ENCODE measurements at regions not wholly inside any gene's neighbourhood (a gene's known extent, or its start where the extent isn't known, plus 50 kb on each side); places are given as distances from the start of the nearest gene placed in this dataset.

GRCh38 chr1:245014247-245015029 lies 140.3 kb upstream of the KIF26B start:
- POLR2A ChIA-PET, result no interaction called here
- DNase-seq (ENCODE audit: extremely low spot score), result no peak
- no peak for TF ChIP-seq NFRKB (IDR thresholded peaks at IDR 0.05)
- no peak for TF ChIP-seq FOXA1 (IDR thresholded peaks at IDR 0.05)
- no peak for TF ChIP-seq ZNF384 (IDR thresholded peaks at IDR 0.05)
- TF ChIP-seq SP1 (IDR thresholded peaks at IDR 0.05), result no peak
- no peak for TF ChIP-seq FOXM1 (IDR thresholded peaks at IDR 0.05; ENCODE audit: borderline replicate concordance)
- TF ChIP-seq CTBP1 (IDR thresholded peaks at IDR 0.05; ENCODE audit: borderline replicate concordance), result no peak
- TF ChIP-seq TARDBP (IDR thresholded peaks at IDR 0.05), result no peak
- no peak for TF ChIP-seq ARNT (IDR thresholded peaks at IDR 0.05)
- TF ChIP-seq BHLHE40 (IDR thresholded peaks at IDR 0.05; ENCODE audit: borderline replicate concordance), result no peak
- no peak for TF ChIP-seq HDGF (IDR thresholded peaks at IDR 0.05; ENCODE audit: borderline replicate concordance)
- TF ChIP-seq ELF4 (IDR thresholded peaks at IDR 0.05), result no peak
- no peak for TF ChIP-seq L3MBTL2 (conservative IDR thresholded peaks at IDR 0.05)
- TF ChIP-seq SUZ12 (IDR thresholded peaks at IDR 0.05), result no peak
- TF ChIP-seq FOXK2 (IDR thresholded peaks at IDR 0.05), result no peak
- no peak for TF ChIP-seq PKNOX1 (IDR thresholded peaks at IDR 0.05)
- no peak for TF ChIP-seq LEF1 (IDR thresholded peaks at IDR 0.05; ENCODE audit: borderline replicate concordance)
- CTCF ChIA-PET, result interaction anchor here (0.6 to 1.4 kb wide), 2 partner anchors 213 to 219 kb away, joined by 3 to 7 read pairs; no protein-coding TSS in a partner anchor

- ChIA-PET POLR2A (no interaction called here), CTCF (interaction anchor here (0.5 to 0.6 kb wide), 2 partner anchors 31 to 57 kb away, joined by 3 to 6 read pairs; no protein-coding TSS in a partner anchor)
- TF ChIP-seq NFRKB (IDR thresholded peaks at IDR 0.05), result no peak
- TF ChIP-seq FOXM1 (IDR thresholded peaks at IDR 0.05; ENCODE audit: borderline replicate concordance), result no peak
- no peak for TF ChIP-seq FOXK2 (IDR thresholded peaks at IDR 0.05)
- TF ChIP-seq CTBP1 (IDR thresholded peaks at IDR 0.05; ENCODE audit: borderline replicate concordance), result no peak
- no peak for TF ChIP-seq ARNT (IDR thresholded peaks at IDR 0.05)
- no peak for TF ChIP-seq SUZ12 (IDR thresholded peaks at IDR 0.05)
- TF ChIP-seq L3MBTL2 (conservative IDR thresholded peaks at IDR 0.05), result no peak
- TF ChIP-seq FOXA1 (IDR thresholded peaks at IDR 0.05), result no peak
- no peak for TF ChIP-seq PKNOX1 (IDR thresholded peaks at IDR 0.05)
- TF ChIP-seq SP1 (IDR thresholded peaks at IDR 0.05), result no peak
- no peak for TF ChIP-seq LEF1 (IDR thresholded peaks at IDR 0.05; ENCODE audit: borderline replicate concordance)
- TF ChIP-seq BHLHE40 (IDR thresholded peaks at IDR 0.05; ENCODE audit: borderline replicate concordance), result no peak
- TF ChIP-seq ZNF384 (IDR thresholded peaks at IDR 0.05), result no peak
- TF ChIP-seq TARDBP (IDR thresholded peaks at IDR 0.05), result no peak
- DNase-seq (ENCODE audit: extremely low spot score), result no peak
Observed at GRCh38 chr1:245010018-245010614, 144.7 kb upstream of the KIF26B start.

GRCh38 chr1:245008761-245009160 lies 144.4 kb upstream of the HNRNPU start:
- TF ChIP-seq TARDBP (IDR thresholded peaks at IDR 0.05), result no peak
- POLR2A ChIA-PET, result interaction anchor here (0.9 to 1.9 kb wide), 2 partner anchors 38 to 145 kb away, joined by 3 to 7 read pairs; partner anchors contain the start of gene HNRNPU

GRCh38 chr1:245007852-245008251 lies 143.5 kb upstream of the HNRNPU start:
- no peak for TF ChIP-seq CTBP1 (IDR thresholded peaks at IDR 0.05; ENCODE audit: borderline replicate concordance)
- TF ChIP-seq BHLHE40 (IDR thresholded peaks at IDR 0.05; ENCODE audit: borderline replicate concordance), result no peak
- TF ChIP-seq SP1 (IDR thresholded peaks at IDR 0.05), result no peak
- no peak for TF ChIP-seq FOXA1 (IDR thresholded peaks at IDR 0.05)
- peak; percentile 47; the same call in 1 of the 2 replicates for TF ChIP-seq L3MBTL2 (conservative IDR thresholded peaks at IDR 0.05)
- ChIA-PET POLR2A (interaction anchor here (0.9 to 1.9 kb wide), 2 partner anchors 37 to 144 kb away, joined by 3 to 7 read pairs; partner anchors contain the start of gene HNRNPU), CTCF (interaction anchor here (0.6 to 1.8 kb wide), 4 partner anchors 17 to 562 kb away, joined by 5 to 8 read pairs (median 6); no protein-coding TSS in a partner anchor)
- DNase-seq (ENCODE audit: extremely low spot score), result no peak

More at GRCh38 chr1:245008761-245009160, 144.4 kb upstream of the HNRNPU start:
- DNase-seq (ENCODE audit: extremely low spot score), result no peak
- CTCF ChIA-PET, result interaction anchor here (1.8 kb wide), 1 partner anchor 34 kb away, joined by 8 read pairs; no protein-coding TSS in a partner anchor

- TF ChIP-seq SUZ12 (IDR thresholded peaks at IDR 0.05) (no peak), L3MBTL2 (conservative IDR thresholded peaks at IDR 0.05) (no peak), ZNF384 (IDR thresholded peaks at IDR 0.05) (no peak), NFRKB (IDR thresholded peaks at IDR 0.05) (no peak), HDGF (IDR thresholded peaks at IDR 0.05; ENCODE audit: borderline replicate concordance) (no peak), BHLHE40 (IDR thresholded peaks at IDR 0.05; ENCODE audit: borderline replicate concordance) (no peak), TARDBP (IDR thresholded peaks at IDR 0.05) (no peak), FOXA1 (IDR thresholded peaks at IDR 0.05) (no peak), SP1 (IDR thresholded peaks at IDR 0.05) (no peak)
- no peak for DNase-seq (ENCODE audit: extremely low spot score)
- CTCF ChIA-PET, result interaction anchor here (1.0 kb wide), 1 partner anchor 202 kb away, joined by 3 read pairs; no protein-coding TSS in a partner anchor
- POLR2A ChIA-PET, result no interaction called here
Observed at GRCh38 chr1:245003246-245003645, 138.9 kb upstream of the HNRNPU start.

GRCh38 chr1:245001252-245001651 lies 136.9 kb upstream of the HNRNPU start:
- TF ChIP-seq TARDBP (IDR thresholded peaks at IDR 0.05) (no peak), HDGF (IDR thresholded peaks at IDR 0.05; ENCODE audit: borderline replicate concordance) (no peak), FOXK2 (IDR thresholded peaks at IDR 0.05) (no peak), FOXA1 (IDR thresholded peaks at IDR 0.05) (no peak), ARNT (IDR thresholded peaks at IDR 0.05) (no peak), NFRKB (IDR thresholded peaks at IDR 0.05) (no peak), ELF4 (IDR thresholded peaks at IDR 0.05) (no peak), PKNOX1 (IDR thresholded peaks at IDR 0.05) (no peak), LEF1 (IDR thresholded peaks at IDR 0.05; ENCODE audit: borderline replicate concordance) (no peak), ZNF384 (IDR thresholded peaks at IDR 0.05) (no peak), L3MBTL2 (conservative IDR thresholded peaks at IDR 0.05) (no peak), SP1 (IDR thresholded peaks at IDR 0.05) (no peak)
- POLR2A ChIA-PET, result interaction anchor here (0.6 kb wide), 1 partner anchor 146 kb away, joined by 3 read pairs; no protein-coding TSS in a partner anchor
- no peak for DNase-seq (ENCODE audit: extremely low spot score)
- CTCF ChIA-PET, result no interaction called here

All from HEK293T (cell line).